ENCODE measurements at regions not wholly inside any gene's neighbourhood (a gene's known extent, or its start where the extent isn't known, plus 50 kb on each side); places are given as distances from the start of the nearest gene placed in this dataset.

- CTCF ChIA-PET (ENCODE audit: partially characterized antibody) = interaction anchor here (2.4 to 3.3 kb wide), 2 partner anchors 8 to 45 kb away, joined by 6 to 22 read pairs; no protein-coding TSS in a partner anchor
- Histone ChIP-seq H3K23ac (ENCODE audit: insufficient read length) (no peak overlapping the region), H3K27me3 (replicated peaks in 1 of 4; ENCODE audit: control insufficient read depth in 3 of 4, extremely low read depth in 1 of 4, insufficient read depth in 3 of 4, low read length in 3 of 4) (no peaks in the 10 kb centered on the region), H3K4me1 (replicated peaks in 1 of 4; ENCODE audit: control insufficient read depth in 3 of 4, insufficient read depth in 4 of 4, low read length in 3 of 4) (no peaks in the 10 kb centered on the region), H3K9ac (replicated peaks in 1 of 4; ENCODE audit: extremely low read depth in 1 of 4, low read depth in 3 of 4, low read length in 3 of 4) (no peak overlapping the region), H2BK5ac (ENCODE audit: low read depth, low read length) (no peak overlapping the region), H3K4me3 (ENCODE audit: extremely low read depth in 1 of 4, insufficient read depth in 2 of 4, low read depth in 3 of 4, low read length in 4 of 4) (no peak overlapping the region), H4K91ac (replicated peaks; ENCODE audit: insufficient read length, low read length) (no peak overlapping the region), H4K20me1 (replicated peaks in 1 of 2; ENCODE audit: control insufficient read depth in 1 of 2, insufficient read depth in 2 of 2, low read length in 2 of 2) (no peaks in the 10 kb centered on the region), H3K9me3 (ENCODE audit: insufficient read depth in 2 of 2, low read depth in 1 of 2, low read length in 1 of 2) (no peaks in the 10 kb centered on the region), H2AFZ (ENCODE audit: low read length) (no peak overlapping the region), H2BK20ac (ENCODE audit: low read length) (no peak overlapping the region), H2BK15ac (ENCODE audit: low read length) (no peak overlapping the region), H4K8ac (ENCODE audit: extremely low read depth, insufficient read depth, low read length) (no peak overlapping the region), H3K56ac (replicated peaks; ENCODE audit: insufficient read length, low read depth, low read length) (no peak overlapping the region), H3K27ac (ENCODE audit: low read depth, low read length) (no peak overlapping the region), H3K36me3 (ENCODE audit: control insufficient read depth in 2 of 4, insufficient read depth in 4 of 4, low read length in 3 of 4) (no peaks in the 10 kb centered on the region), H2AK5ac (ENCODE audit: low read depth, low read length) (no peak overlapping the region), H2BK12ac (ENCODE audit: low read depth, low read length) (no peak overlapping the region), H2BK120ac (replicated peaks; ENCODE audit: low read depth, low read length) (no peak overlapping the region), H3K18ac (ENCODE audit: extremely low read depth, low read length) (no peak overlapping the region), H3K4me2 (ENCODE audit: insufficient read depth in 1 of 2, low read depth in 2 of 2, low read length in 2 of 2) (no peak overlapping the region), H3K23me2 (ENCODE audit: low read depth, low read length) (no peaks in the 10 kb centered on the region), H3K79me1 (ENCODE audit: low read depth, low read length) (no peaks in the 10 kb centered on the region), H3K4ac (replicated peaks; ENCODE audit: insufficient read length, low read depth, low read length) (no peak overlapping the region), H3K79me2 (ENCODE audit: control insufficient read depth in 1 of 2, insufficient read depth in 2 of 2, low read length in 2 of 2) (no peaks in the 10 kb centered on the region), H3K14ac (ENCODE audit: insufficient read length) (no peak overlapping the region), H4K5ac (ENCODE audit: insufficient read length, low read depth, low read length) (no peak overlapping the region)
- 65% methylated on average over 1 of the region's 1 CpG; no CpG with 5 or more reads in 1 of the 2 experiments for WGBS, 2 experiments (ENCODE audit: extremely low coverage in 1 of 2, insufficient coverage in 1 of 2, insufficient read length in 1 of 2, insufficient replicate concordance in 2 of 2, low coverage in 1 of 2, low lambda C conversion rate in 2 of 2, missing lambda C conversion rate in 1 of 2)
- FAIRE-seq (no peak), DNase-seq (ENCODE audit: low read depth in 1 of 2, low spot score in 2 of 2) (no peak)
- POLR2A ChIA-PET (ENCODE audit: partially characterized antibody) = no interaction called here
- TF ChIP-seq EZH2 (IDR thresholded peaks at IDR 0.05; ENCODE audit: low read depth, low read length, severe bottlenecking) (no peak), NANOG (IDR thresholded peaks at IDR 0.05; ENCODE audit: insufficient read depth, low read depth, low read length, poor library complexity, severe bottlenecking) (no peak), CBX5 (IDR thresholded peaks at IDR 0.05; ENCODE audit: low read depth, low read length) (no peak), SIRT6 (IDR thresholded peaks at IDR 0.05; ENCODE audit: low read length) (no peak), TAF1 (IDR thresholded peaks at IDR 0.05; ENCODE audit: low read depth, low read length) (no peak), SP1 (IDR thresholded peaks at IDR 0.05; ENCODE audit: low read depth, low read length) (no peak), SAP30 (IDR thresholded peaks at IDR 0.05; ENCODE audit: insufficient read depth, insufficient replicate concordance, low read length) (no peak), HDAC6 (IDR thresholded peaks at IDR 0.05; ENCODE audit: low read depth, low read length) (no peak)
- TF ChIP-seq, protein P1, sequence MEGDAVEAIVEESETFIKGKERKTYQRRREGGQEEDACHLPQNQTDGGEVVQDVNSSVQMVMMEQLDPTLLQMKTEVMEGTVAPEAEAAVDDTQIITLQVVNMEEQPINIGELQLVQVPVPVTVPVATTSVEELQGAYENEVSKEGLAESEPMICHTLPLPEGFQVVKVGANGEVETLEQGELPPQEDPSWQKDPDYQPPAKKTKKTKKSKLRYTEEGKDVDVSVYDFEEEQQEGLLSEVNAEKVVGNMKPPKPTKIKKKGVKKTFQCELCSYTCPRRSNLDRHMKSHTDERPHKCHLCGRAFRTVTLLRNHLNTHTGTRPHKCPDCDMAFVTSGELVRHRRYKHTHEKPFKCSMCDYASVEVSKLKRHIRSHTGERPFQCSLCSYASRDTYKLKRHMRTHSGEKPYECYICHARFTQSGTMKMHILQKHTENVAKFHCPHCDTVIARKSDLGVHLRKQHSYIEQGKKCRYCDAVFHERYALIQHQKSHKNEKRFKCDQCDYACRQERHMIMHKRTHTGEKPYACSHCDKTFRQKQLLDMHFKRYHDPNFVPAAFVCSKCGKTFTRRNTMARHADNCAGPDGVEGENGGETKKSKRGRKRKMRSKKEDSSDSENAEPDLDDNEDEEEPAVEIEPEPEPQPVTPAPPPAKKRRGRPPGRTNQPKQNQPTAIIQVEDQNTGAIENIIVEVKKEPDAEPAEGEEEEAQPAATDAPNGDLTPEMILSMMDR (IDR thresholded peaks at IDR 0.05; ENCODE audit: control extremely low read depth in 1 of 3, insufficient read depth in 1 of 3, low read depth in 1 of 3, low read length in 3 of 3) = no peak
- TF ChIP-seq, protein P2, sequence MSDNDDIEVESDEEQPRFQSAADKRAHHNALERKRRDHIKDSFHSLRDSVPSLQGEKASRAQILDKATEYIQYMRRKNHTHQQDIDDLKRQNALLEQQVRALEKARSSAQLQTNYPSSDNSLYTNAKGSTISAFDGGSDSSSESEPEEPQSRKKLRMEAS (IDR thresholded peaks at IDR 0.05) = no peak
- TF ChIP-seq, protein P3, sequence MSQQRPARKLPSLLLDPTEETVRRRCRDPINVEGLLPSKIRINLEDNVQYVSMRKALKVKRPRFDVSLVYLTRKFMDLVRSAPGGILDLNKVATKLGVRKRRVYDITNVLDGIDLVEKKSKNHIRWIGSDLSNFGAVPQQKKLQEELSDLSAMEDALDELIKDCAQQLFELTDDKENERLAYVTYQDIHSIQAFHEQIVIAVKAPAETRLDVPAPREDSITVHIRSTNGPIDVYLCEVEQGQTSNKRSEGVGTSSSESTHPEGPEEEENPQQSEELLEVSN (IDR thresholded peaks at IDR 0.05) = no peak
Measured at GRCh38 chr15:38862099-38862498, 297.5 kb upstream of the RASGRP1 start.
